Natural killer cell treated with Interleukin-12 subunit alpha and Interleukin-12 subunit beta and Interleukin-15 and Interleukin-18, amount 100 ng/mL, for 72 hours (primary cell): ENCODE measurements at regions not wholly inside any gene's neighbourhood (a gene's known extent, or its start where the extent isn't known, plus 50 kb on each side); places are given as distances from the start of the nearest gene placed in this dataset.

ENCODE experiments used
- ATAC-seq, 2 donors: fragments of 150-1000 bp; cut with Tn5 transposase in 1 of 2; sonication (Bioruptor Pico), chemical (Tn5 transposase) in 1 of 2; 2 replicates each; pipeline ENCODE4 v1.10.0; 2021
- DNase-seq: peaks from one replicate; pipeline ENCODE4 v3.0.0; 2022; ENCODE audit warnings: low spot score
- H3K27ac Mint-ChIP-seq, 2 donors: 1 replicate in 1 of 2; 2 replicates in 1 of 2; pipeline ENCODE4 v1.8.0; 2022; ENCODE audit warnings: mixed read lengths in 2 of 2, mild to moderate bottlenecking in 1 of 2, moderate library complexity in 1 of 2
- H3K27me3 Mint-ChIP-seq, 2 donors: 1 replicate in 1 of 2; 2 replicates in 1 of 2; pipeline ENCODE4 v1.8.0; 2022; ENCODE audit warnings: mixed read lengths in 2 of 2
- H3K36me3 Mint-ChIP-seq: one replicate; pipeline ENCODE4 v1.8.0; 2022; ENCODE audit warnings: mixed read lengths
- H3K4me1 Mint-ChIP-seq, 2 donors: 1 replicate in 1 of 2; 2 replicates in 1 of 2; pipeline ENCODE4 v1.8.0; 2022; ENCODE audit warnings: low read depth in 2 of 2, mixed read lengths in 2 of 2, mild to moderate bottlenecking in 1 of 2
- H3K4me3 Mint-ChIP-seq: one replicate; pipeline ENCODE4 v1.8.0; 2022; ENCODE audit warnings: mixed read lengths
- H3K9me3 Mint-ChIP-seq: 2 replicates; pipeline ENCODE4 v1.8.0; 2022; ENCODE audit warnings: mixed read lengths

GRCh38 chr1:83034851-83035250 lies 964.1 kb downstream of the TTLL7 start:
- Mint-ChIP-seq H3K36me3 (peaks cover 7% of the 10 kb centered on the region), H3K4me3 (no peak overlapping the region), H3K27ac (no peak overlapping the region), H3K9me3 (peaks cover 18% of the 10 kb centered on the region), H3K27me3 (no peaks in the 10 kb centered on the region), H3K4me1 (no peaks in the 10 kb centered on the region)
- ATAC-seq = no peak
- DNase-seq = no peak

GRCh38 chr1:83033682-83034081 lies 965.2 kb downstream of the TTLL7 start:
- ATAC-seq (no peak), DNase-seq (no peak)
- Mint-ChIP-seq H3K36me3 (peaks cover 7% of the 10 kb centered on the region), H3K27me3 (no peaks in the 10 kb centered on the region), H3K27ac (no peak overlapping the region), H3K4me1 (no peaks in the 10 kb centered on the region), H3K4me3 (no peak overlapping the region), H3K9me3 (peaks cover 18% of the 10 kb centered on the region)

- no peak overlapping the region for H3K4me3 Mint-ChIP-seq
- no peak overlapping the region for H3K27ac Mint-ChIP-seq
- DNase-seq (no peak), ATAC-seq (no peak)
- H3K9me3 Mint-ChIP-seq = peaks cover 14% of the 10 kb centered on the region
- peaks cover 7% of the 10 kb centered on the region for H3K36me3 Mint-ChIP-seq
- H3K27me3 Mint-ChIP-seq = no peaks in the 10 kb centered on the region
- H3K4me1 Mint-ChIP-seq = no peaks in the 10 kb centered on the region
Observed at GRCh38 chr1:83029916-83030315, 969.0 kb downstream of the TTLL7 start.

GRCh38 chr1:83029050-83029449 lies 969.9 kb downstream of the TTLL7 start:
- DNase-seq (no peak), ATAC-seq (no peak)
- H3K36me3 Mint-ChIP-seq = peaks cover 7% of the 10 kb centered on the region
- no peaks in the 10 kb centered on the region for H3K4me1 Mint-ChIP-seq
- H3K27ac Mint-ChIP-seq = no peak overlapping the region
- peaks cover 13% of the 10 kb centered on the region for H3K9me3 Mint-ChIP-seq
- H3K4me3 Mint-ChIP-seq = no peak overlapping the region
- no peaks in the 10 kb centered on the region for H3K27me3 Mint-ChIP-seq

- DNase-seq (no peak), ATAC-seq (no peak)
- no peak overlapping the region for H3K4me3 Mint-ChIP-seq
- no peaks in the 10 kb centered on the region for H3K4me1 Mint-ChIP-seq
- peaks cover 7% of the 10 kb centered on the region for H3K36me3 Mint-ChIP-seq
- peaks cover 11% of the 10 kb centered on the region for H3K9me3 Mint-ChIP-seq
- H3K27ac Mint-ChIP-seq = no peak overlapping the region
- H3K27me3 Mint-ChIP-seq = no peaks in the 10 kb centered on the region
Observed at GRCh38 chr1:83028467-83028866, 970.5 kb downstream of the TTLL7 start.

- Mint-ChIP-seq H3K27me3 (no peaks in the 10 kb centered on the region), H3K27ac (no peak overlapping the region), H3K9me3 (peaks cover 5% of the 10 kb centered on the region), H3K4me3 (no peak overlapping the region), H3K36me3 (peaks cover 7% of the 10 kb centered on the region), H3K4me1 (no peaks in the 10 kb centered on the region)
- no peak for DNase-seq
- ATAC-seq = no peak
Observed at GRCh38 chr1:83027511-83027910, 971.4 kb downstream of the TTLL7 start.

- Mint-ChIP-seq H3K4me3 (no peak overlapping the region), H3K9me3 (peaks cover 5% of the 10 kb centered on the region), H3K27ac (no peak overlapping the region), H3K4me1 (no peaks in the 10 kb centered on the region), H3K36me3 (peaks cover 7% of the 10 kb centered on the region), H3K27me3 (no peaks in the 10 kb centered on the region)
- DNase-seq = no peak
- ATAC-seq = no peak
Observed at GRCh38 chr1:83026745-83027144, 972.2 kb downstream of the TTLL7 start.

GRCh38 chr1:83024251-83024767 lies 974.6 kb downstream of the TTLL7 start:
- no peaks in the 10 kb centered on the region for H3K36me3 Mint-ChIP-seq
- no peak overlapping the region for H3K4me3 Mint-ChIP-seq
- H3K9me3 Mint-ChIP-seq = peaks cover 10% of the 10 kb centered on the region
- no peak for DNase-seq
- H3K27ac Mint-ChIP-seq = no peak overlapping the region
- no peaks in the 10 kb centered on the region for H3K4me1 Mint-ChIP-seq
- no peak for ATAC-seq
- no peaks in the 10 kb centered on the region for H3K27me3 Mint-ChIP-seq

GRCh38 chr1:83023212-83023611 lies 975.7 kb downstream of the TTLL7 start:
- H3K27ac Mint-ChIP-seq = no peak overlapping the region
- H3K4me1 Mint-ChIP-seq = no peaks in the 10 kb centered on the region
- DNase-seq (no peak), ATAC-seq (no peak)
- H3K36me3 Mint-ChIP-seq = no peaks in the 10 kb centered on the region
- peaks cover 10% of the 10 kb centered on the region for H3K9me3 Mint-ChIP-seq
- H3K4me3 Mint-ChIP-seq = no peak overlapping the region
- no peaks in the 10 kb centered on the region for H3K27me3 Mint-ChIP-seq

- DNase-seq (no peak), ATAC-seq (no peak)
- Mint-ChIP-seq H3K4me1 (no peaks in the 10 kb centered on the region), H3K27ac (no peak overlapping the region), H3K9me3 (peaks cover 15% of the 10 kb centered on the region), H3K36me3 (no peaks in the 10 kb centered on the region), H3K27me3 (no peaks in the 10 kb centered on the region), H3K4me3 (no peak overlapping the region)
Observed at GRCh38 chr1:83022206-83022605, 976.7 kb downstream of the TTLL7 start.

- ATAC-seq (no peak), DNase-seq (no peak)
- Mint-ChIP-seq H3K27ac (no peak overlapping the region), H3K9me3 (peaks cover 19% of the 10 kb centered on the region), H3K4me1 (no peaks in the 10 kb centered on the region), H3K36me3 (no peaks in the 10 kb centered on the region), H3K27me3 (no peaks in the 10 kb centered on the region), H3K4me3 (no peak overlapping the region)
Observed at GRCh38 chr1:83017701-83018100, 981.2 kb downstream of the TTLL7 start.

- Mint-ChIP-seq H3K27me3 (no peaks in the 10 kb centered on the region), H3K4me1 (no peaks in the 10 kb centered on the region), H3K27ac (no peak overlapping the region), H3K36me3 (no peaks in the 10 kb centered on the region), H3K9me3 (peaks cover 19% of the 10 kb centered on the region), H3K4me3 (no peak overlapping the region)
- ATAC-seq (no peak), DNase-seq (no peak)
Observed at GRCh38 chr1:83017276-83017675, 981.7 kb downstream of the TTLL7 start.

- Mint-ChIP-seq H3K4me1 (no peaks in the 10 kb centered on the region), H3K4me3 (no peak overlapping the region), H3K9me3 (peaks cover 21% of the 10 kb centered on the region), H3K27me3 (no peaks in the 10 kb centered on the region), H3K36me3 (no peaks in the 10 kb centered on the region), H3K27ac (no peak overlapping the region)
- ATAC-seq (no peak), DNase-seq (no peak)
Observed at GRCh38 chr1:83016354-83016849, 982.5 kb downstream of the TTLL7 start.

GRCh38 chr1:83015163-83015562 lies 983.8 kb downstream of the TTLL7 start:
- Mint-ChIP-seq H3K4me1 (no peaks in the 10 kb centered on the region), H3K27ac (no peak overlapping the region), H3K36me3 (no peaks in the 10 kb centered on the region), H3K4me3 (no peak overlapping the region), H3K27me3 (no peaks in the 10 kb centered on the region), H3K9me3 (peaks cover 17% of the 10 kb centered on the region)
- no peak for ATAC-seq
- DNase-seq = no peak

- no peaks in the 10 kb centered on the region for H3K4me1 Mint-ChIP-seq
- DNase-seq (no peak), ATAC-seq (no peak)
- no peak overlapping the region for H3K4me3 Mint-ChIP-seq
- H3K27ac Mint-ChIP-seq = no peak overlapping the region
- no peaks in the 10 kb centered on the region for H3K27me3 Mint-ChIP-seq
- peaks cover 7% of the 10 kb centered on the region for H3K36me3 Mint-ChIP-seq
- peaks cover 23% of the 10 kb centered on the region for H3K9me3 Mint-ChIP-seq
Observed at GRCh38 chr1:83012950-83013349, 986.0 kb downstream of the TTLL7 start.
